ENCODE measurements at regions not wholly inside any gene's neighbourhood (a gene's known extent, or its start where the extent isn't known, plus 50 kb on each side); places are given as distances from the start of the nearest gene placed in this dataset.

DNA sequence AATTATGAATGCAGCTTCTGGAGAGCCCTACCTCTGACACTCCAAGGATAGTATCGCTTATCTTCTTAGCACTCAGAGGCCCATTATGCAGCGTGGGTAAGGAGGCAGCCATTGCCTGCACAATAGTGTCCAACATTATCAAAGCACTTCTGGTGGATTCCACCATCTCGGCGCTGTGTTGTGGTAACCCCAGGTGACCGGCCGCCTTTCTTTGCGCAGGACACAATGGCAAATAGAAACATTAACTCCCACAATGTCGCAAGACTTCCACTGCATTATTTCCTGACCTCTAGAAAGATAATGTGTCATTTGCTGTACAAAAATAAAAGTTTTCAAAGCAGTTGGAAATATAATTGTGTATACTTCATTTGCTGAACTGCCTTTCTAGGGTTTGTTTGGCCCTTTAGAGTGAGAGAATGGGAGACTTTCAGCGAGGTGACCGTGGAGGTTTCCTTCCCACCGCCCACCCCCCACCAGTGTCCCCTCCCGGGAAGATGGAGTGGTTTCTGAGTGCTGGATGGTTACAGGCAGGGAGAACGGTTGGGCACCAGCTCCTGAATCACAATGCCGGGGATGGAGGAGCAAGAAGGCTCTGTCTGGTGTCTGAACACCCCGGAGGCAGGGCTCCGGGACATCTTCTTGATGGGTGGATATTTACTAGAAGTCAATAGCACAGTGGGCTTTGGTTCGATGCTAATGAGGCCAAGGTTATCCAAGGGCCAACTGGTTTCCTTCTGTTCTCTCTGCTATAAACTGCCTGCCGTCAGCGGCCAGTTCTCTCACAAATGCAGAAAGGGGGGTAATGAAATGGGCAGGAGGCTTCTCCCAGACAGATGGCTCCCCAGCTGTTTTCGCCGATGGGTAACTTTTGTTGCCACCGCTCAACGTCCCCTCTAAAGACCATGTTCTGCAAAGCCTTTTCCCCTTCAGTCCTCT is 215.4 kb upstream of the PROX1 start:
- TF ChIP-seq, protein P1, sequence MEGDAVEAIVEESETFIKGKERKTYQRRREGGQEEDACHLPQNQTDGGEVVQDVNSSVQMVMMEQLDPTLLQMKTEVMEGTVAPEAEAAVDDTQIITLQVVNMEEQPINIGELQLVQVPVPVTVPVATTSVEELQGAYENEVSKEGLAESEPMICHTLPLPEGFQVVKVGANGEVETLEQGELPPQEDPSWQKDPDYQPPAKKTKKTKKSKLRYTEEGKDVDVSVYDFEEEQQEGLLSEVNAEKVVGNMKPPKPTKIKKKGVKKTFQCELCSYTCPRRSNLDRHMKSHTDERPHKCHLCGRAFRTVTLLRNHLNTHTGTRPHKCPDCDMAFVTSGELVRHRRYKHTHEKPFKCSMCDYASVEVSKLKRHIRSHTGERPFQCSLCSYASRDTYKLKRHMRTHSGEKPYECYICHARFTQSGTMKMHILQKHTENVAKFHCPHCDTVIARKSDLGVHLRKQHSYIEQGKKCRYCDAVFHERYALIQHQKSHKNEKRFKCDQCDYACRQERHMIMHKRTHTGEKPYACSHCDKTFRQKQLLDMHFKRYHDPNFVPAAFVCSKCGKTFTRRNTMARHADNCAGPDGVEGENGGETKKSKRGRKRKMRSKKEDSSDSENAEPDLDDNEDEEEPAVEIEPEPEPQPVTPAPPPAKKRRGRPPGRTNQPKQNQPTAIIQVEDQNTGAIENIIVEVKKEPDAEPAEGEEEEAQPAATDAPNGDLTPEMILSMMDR (IDR thresholded peaks at IDR 0.05; ENCODE audit: low read depth, low read length), result no peak
- no peak for DNase-seq (ENCODE audit: extremely low read depth, low read depth)

- DNase-seq (ENCODE audit: extremely low read depth, low read depth), result no peak
- TF ChIP-seq, protein P1 (IDR thresholded peaks at IDR 0.05; ENCODE audit: low read depth, low read length), result no peak
Measured at GRCh38 chr1:213773975-213774374, 213.8 kb upstream of the PROX1 start.

- no peak for DNase-seq (ENCODE audit: extremely low read depth, low read depth)
Measured at GRCh38 chr1:213776969-213777368, 210.8 kb upstream of the PROX1 start.

GRCh38 chr1:213779228-213779627 is 208.5 kb upstream of the PROX1 start:
- no peak for DNase-seq (ENCODE audit: extremely low read depth, low read depth)
- TF ChIP-seq, protein P1 (IDR thresholded peaks at IDR 0.05; ENCODE audit: low read depth, low read length), result no peak

More at GRCh38 chr1:213776969-213777368, 210.8 kb upstream of the PROX1 start:
- TF ChIP-seq, protein P1 (IDR thresholded peaks at IDR 0.05; ENCODE audit: low read depth, low read length), result no peak

DNA sequence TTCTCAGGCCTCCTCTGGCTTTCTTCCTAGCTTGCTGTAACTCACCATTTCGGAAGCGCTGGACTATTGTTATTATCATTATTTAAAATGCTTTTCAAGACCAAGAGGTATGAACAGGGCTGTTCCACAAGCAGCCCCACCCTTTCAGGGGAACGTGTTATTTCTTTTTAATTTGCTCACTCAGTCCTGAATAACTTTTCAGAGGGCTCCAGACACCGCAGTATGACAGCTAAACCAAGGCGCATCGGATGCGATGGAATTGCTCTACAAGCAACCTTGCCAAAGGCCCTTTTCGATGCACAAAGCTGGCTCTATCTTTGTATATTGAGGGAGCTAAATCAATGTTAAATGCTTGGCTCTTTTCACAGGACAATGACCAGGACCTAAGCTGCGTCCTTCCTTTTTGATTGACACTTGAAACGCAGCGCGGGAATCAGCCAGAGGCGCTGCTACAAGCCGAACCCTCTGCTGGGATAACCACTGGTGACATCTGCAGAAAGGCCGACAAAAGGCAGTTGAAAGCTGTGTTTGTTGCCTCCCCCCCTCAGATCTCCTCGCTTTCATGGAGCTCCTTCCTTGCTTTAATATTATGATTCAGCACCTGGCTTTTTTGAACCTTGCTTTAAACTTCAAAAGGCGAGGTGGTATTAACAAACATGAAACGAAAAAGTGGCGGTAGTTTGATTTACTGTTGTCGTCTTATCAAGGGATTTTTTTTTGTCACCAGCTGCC is 204.7 kb upstream of the PROX1 start:
- TF ChIP-seq, protein P1 (IDR thresholded peaks at IDR 0.05; ENCODE audit: low read depth, low read length), result no peak
- DNase-seq (ENCODE audit: extremely low read depth, low read depth), result no peak

DNA sequence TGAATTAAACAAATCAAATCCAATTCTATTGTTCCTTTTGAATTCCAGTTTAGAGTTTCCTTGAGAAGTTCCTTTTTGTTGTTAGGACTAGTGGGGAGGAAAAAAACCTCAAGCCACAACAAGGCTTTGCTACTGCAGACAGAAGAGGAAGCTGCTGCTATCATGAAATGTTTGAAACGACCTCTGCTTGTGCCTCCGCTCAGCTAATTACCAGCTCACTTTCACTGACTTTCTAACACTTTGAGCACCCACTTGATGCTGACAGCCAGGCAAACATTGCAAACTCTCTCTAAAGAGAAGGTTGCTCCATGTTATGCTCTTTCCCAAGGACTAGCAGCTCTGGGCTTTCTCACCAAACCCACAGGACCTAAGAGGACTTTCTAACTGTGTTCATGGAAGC is 203.9 kb upstream of the PROX1 start:
- no peak for DNase-seq (ENCODE audit: extremely low read depth, low read depth)

More for the DNA sequence above, 203.9 kb upstream of the PROX1 start:
- TF ChIP-seq, protein P1 (IDR thresholded peaks at IDR 0.05; ENCODE audit: low read depth, low read length), result no peak

All from AG09319 (cell line).